GM12878 (cell line): ENCODE measurements at regions not wholly inside any gene's neighbourhood (a gene's known extent, or its start where the extent isn't known, plus 50 kb on each side); places are given as distances from the start of the nearest gene placed in this dataset.

Source experiments
- ASH2L ChIP-seq: fragments of 300-600, 200-600 bp; sonication (generic); IDR thresholded peaks from 2 replicates; pipeline ENCODE4 v1.6.1; 2017; ENCODE audit warnings: low read depth, mild to moderate bottlenecking, borderline replicate concordance
- ATF7 ChIP-seq: fragments of 450-650 bp; IDR thresholded peaks from 2 replicates; pipeline ENCODE4 v1.6.1; 2016; ENCODE audit warnings: low read depth, mild to moderate bottlenecking
- CHD4 ChIP-seq: fragments of 200-600 bp; sonication (generic); IDR thresholded peaks from 2 replicates; pipeline ENCODE4 v1.6.1; 2016; ENCODE audit warnings: mild to moderate bottlenecking
- CTCF ChIP-seq, 3 experiments: IDR thresholded peaks in 2 of 3; conservative IDR thresholded peaks in 1 of 3; 2 replicates each; pipeline ENCODE4 v1.5.1; 2011; ENCODE audit warnings: low read depth in 3 of 3, low read length in 3 of 3, mild to moderate bottlenecking in 3 of 3, control low read depth in 2 of 3, moderate library complexity in 2 of 3, inconsistent platforms in 1 of 3, mixed read lengths in 1 of 3; ENCODE audit not compliant: control insufficient read depth in 2 of 3, insufficient read depth in 1 of 3; ENCODE audit errors: extremely low read depth in 1 of 3
- CUX1 ChIP-seq: IDR thresholded peaks from 2 replicates; pipeline ENCODE4 v1.6.1; 2012; ENCODE audit warnings: improper control_type of control experiment, low read depth, low read length; ENCODE audit not compliant: insufficient replicate concordance
- EZH2 ChIP-seq: IDR thresholded peaks from 2 replicates; pipeline ENCODE4 v1.6.1; 2012; ENCODE audit warnings: low read depth, mild to moderate bottlenecking, control low read depth, inconsistent platforms, low read length, borderline replicate concordance; ENCODE audit not compliant: control insufficient read depth
- FOS ChIP-seq: IDR thresholded peaks from 3 replicates; pipeline ENCODE4 v1.6.1; 2011; ENCODE audit warnings: borderline replicate concordance; ENCODE audit not compliant: insufficient read length; ENCODE audit errors: extremely low read depth
- HCFC1 ChIP-seq: fragments of 150-350 bp; IDR thresholded peaks from 2 replicates; pipeline ENCODE4 v1.6.1; 2014; ENCODE audit warnings: low read length
- IKZF1 ChIP-seq: fragments of 450-650 bp; conservative IDR thresholded peaks from 2 replicates; pipeline ENCODE4 v1.6.1; 2017; ENCODE audit warnings: antibody characterized with exemption, mild to moderate bottlenecking
- IRF5 ChIP-seq: fragments of 450-650 bp; IDR thresholded peaks from 2 replicates; pipeline ENCODE4 v1.6.1; 2017; ENCODE audit warnings: borderline replicate concordance
- NFXL1 ChIP-seq: fragments of 450-650 bp; IDR thresholded peaks from 2 replicates; pipeline ENCODE4 v1.6.1; 2017; ENCODE audit warnings: antibody characterized with exemption, mild to moderate bottlenecking, borderline replicate concordance
- PML ChIP-seq: IDR thresholded peaks from 2 replicates; pipeline ENCODE4 v1.6.1; 2012; ENCODE audit warnings: low read length, inconsistent platforms
- RAD21 ChIP-seq: IDR thresholded peaks from 2 replicates; pipeline ENCODE4 v1.6.1; 2011; ENCODE audit warnings: mild to moderate bottlenecking, low read depth, low read length, moderate library complexity; ENCODE audit not compliant: insufficient read depth
- SMARCA5 ChIP-seq: fragments of 450-650 bp; IDR thresholded peaks from 2 replicates; pipeline ENCODE4 v1.6.1; 2017; ENCODE audit warnings: mild to moderate bottlenecking
- TBL1XR1 ChIP-seq: IDR thresholded peaks from 2 replicates; pipeline ENCODE4 v1.6.1; 2012; ENCODE audit warnings: low read depth, low read length, improper control_type of control experiment
- TCF7 ChIP-seq: IDR thresholded peaks from 2 replicates; pipeline ENCODE4 v1.6.1; 2014; ENCODE audit warnings: antibody characterized with exemption, borderline replicate concordance
- YBX1 ChIP-seq: fragments of 450-650 bp; IDR thresholded peaks from 2 replicates; pipeline ENCODE4 v1.6.1; 2016; ENCODE audit warnings: antibody characterized with exemption
- ZBTB40 ChIP-seq: fragments of 450-650 bp; IDR thresholded peaks from 2 replicates; pipeline ENCODE4 v1.6.1; 2016; ENCODE audit warnings: mild to moderate bottlenecking, moderate library complexity, borderline replicate concordance
- ZNF217 ChIP-seq: fragments of 450-650 bp; IDR thresholded peaks from 2 replicates; pipeline ENCODE4 v1.6.1; 2017; ENCODE audit warnings: antibody characterized with exemption, mild to moderate bottlenecking
- ZNF622 ChIP-seq: fragments of 450-650 bp; IDR thresholded peaks from 2 replicates; pipeline ENCODE4 v1.6.1; 2017; ENCODE audit warnings: mild to moderate bottlenecking, inconsistent platforms

GRCh38 chr13:75986818-75987217 lies 350.7 kb downstream of the LMO7 start (continued):
- TF ChIP-seq CUX1: peak; percentile 21
- no peak for TF ChIP-seq EZH2
- no peak for TF ChIP-seq ZNF622
- TF ChIP-seq CTCF (IDR thresholded peaks at IDR 0.05 in 2 of 3, conservative IDR thresholded peaks at IDR 0.05 in 1 of 3; ENCODE audit: control insufficient read depth in 2 of 3, extremely low read depth in 1 of 3, insufficient read depth in 1 of 3, low read depth in 3 of 3, low read length in 3 of 3): no peak
- no peak for TF ChIP-seq TCF7
- no peak for TF ChIP-seq RAD21
- TF ChIP-seq ASH2L: no peak
- no peak for TF ChIP-seq HCFC1
- no peak for TF ChIP-seq PML
- 0 out of 2 replicates have a peak, but pooled peaks have one; percentile 46 for TF ChIP-seq ZNF217
- TF ChIP-seq FOS: no peak
- no peak for TF ChIP-seq IRF5
- no peak for TF ChIP-seq NFXL1
- no peak for TF ChIP-seq ZBTB40
- TF ChIP-seq ATF7: 0 out of 2 replicates have a peak, but pooled peaks have one; percentile 39
- TF ChIP-seq SMARCA5: no peak
- TF ChIP-seq TBL1XR1: no peak
- TF ChIP-seq IKZF1: peak; percentile 37; the same call in 1 of the 2 replicates
- no peak for TF ChIP-seq CHD4
- no peak for TF ChIP-seq YBX1
